Activated CD4-positive, alpha-beta T cell treated with anti-CD3 and anti-CD28 coated beads for 36 hours (primary cell): ENCODE measurements at regions not wholly inside any gene's neighbourhood (a gene's known extent, or its start where the extent isn't known, plus 50 kb on each side); places are given as distances from the start of the nearest gene placed in this dataset.
A peak's percentile ranks its signal among the peaks of the same experiment; 100 is the strongest.

Experiments used
- ATAC-seq: fragments of 200-7000 bp; cut with Tn5 transposase; one replicate; pipeline ENCODE4 v1.10.0; 2021; ENCODE audit warnings: mild to moderate bottlenecking, moderate library complexity
- CTCF ChIA-PET: fragments of 350-600 bp; sonication (Branson Sonifier 250); formaldehyde crosslinking; loops from one replicate; lab custom pipeline; 2021; ENCODE audit warnings: antibody characterized with exemption; lab: Charles Lee
- POLR2A ChIA-PET: fragments of 350-600 bp; sonication (Branson Sonifier 250); formaldehyde crosslinking; loops from one replicate; lab custom pipeline; 2021; ENCODE audit warnings: antibody characterized with exemption, inconsistent platforms; lab: Charles Lee
- DNase-seq: peaks from one replicate; pipeline ENCODE4 v3.0.0-alpha.2; 2020
- H3K27ac Mint-ChIP-seq: one replicate; pipeline ENCODE4 v1.8.0; 2021; ENCODE audit warnings: mixed read lengths
- H3K27me3 Mint-ChIP-seq: one replicate; pipeline ENCODE4 v1.8.0; 2021; ENCODE audit warnings: mixed read lengths
- H3K36me3 Mint-ChIP-seq: one replicate; pipeline ENCODE4 v1.8.0; 2021; ENCODE audit warnings: low read depth, mixed read lengths
- H3K4me1 Mint-ChIP-seq: one replicate; pipeline ENCODE4 v1.8.0; 2021; ENCODE audit warnings: mixed read lengths
- H3K4me3 Mint-ChIP-seq: one replicate; pipeline ENCODE4 v1.8.0; 2021; ENCODE audit warnings: mild to moderate bottlenecking, moderate library complexity, mixed read lengths
- H3K9me3 Mint-ChIP-seq: one replicate; pipeline ENCODE4 v1.8.0; 2021; ENCODE audit warnings: low read depth, mixed read lengths
- intact Hi-C, 2 experiments: fragments of 100-400 bp; cut with DNase I in 1 of 2; cut with micrococcal nuclease in 1 of 2; formaldehyde crosslinking; loops; one replicate each; pipeline versions ENCODE4 v1.14.2 to v1.15.1; 2022 to 2024; cut with DNase I, micrococcal nuclease

GRCh38 chr2:191476901-191477300 is 201.0 kb upstream of the NABP1 start:
- intact Hi-C loops = no loop called here
- no peak for ATAC-seq
- POLR2A ChIA-PET = no interaction called here
- DNase-seq = no peak
- Mint-ChIP-seq H3K27me3 (peaks cover 9% of the 10 kb centered on the region), H3K4me1 (no peaks in the 10 kb centered on the region), H3K9me3 (peaks cover 11% of the 10 kb centered on the region), H3K4me3 (no peak overlapping the region), H3K27ac (no peak overlapping the region), H3K36me3 (no peaks in the 10 kb centered on the region)
- CTCF ChIA-PET = no interaction called here

- no peak for ATAC-seq
- Mint-ChIP-seq H3K27ac (no peak overlapping the region), H3K4me3 (no peak overlapping the region), H3K36me3 (no peaks in the 10 kb centered on the region), H3K27me3 (peaks cover 13% of the 10 kb centered on the region), H3K9me3 (peaks cover 19% of the 10 kb centered on the region), H3K4me1 (no peaks in the 10 kb centered on the region)
- ChIA-PET CTCF (interaction anchor here (0.8 kb wide), 1 partner anchor 1283 kb away, joined by 4 read pairs; no protein-coding TSS in a partner anchor), POLR2A (no interaction called here)
- intact Hi-C loops = no loop called here
- DNase-seq = no peak
Measured at GRCh38 chr2:191478799-191479679, 198.9 kb upstream of the NABP1 start.

GRCh38 chr2:191479680-191480023 is 198.3 kb upstream of the NABP1 start:
- Mint-ChIP-seq H3K9me3 (peaks cover 19% of the 10 kb centered on the region), H3K27me3 (peaks cover 15% of the 10 kb centered on the region), H3K36me3 (no peaks in the 10 kb centered on the region), H3K4me1 (no peaks in the 10 kb centered on the region), H3K27ac (no peak overlapping the region), H3K4me3 (no peak overlapping the region)
- DNase-seq (no peak), ATAC-seq (no peak)
- intact Hi-C loops = no loop called here
- POLR2A ChIA-PET = no interaction called here
- CTCF ChIA-PET = interaction anchor here (0.8 kb wide), 1 partner anchor 1283 kb away, joined by 4 read pairs; no protein-coding TSS in a partner anchor

GRCh38 chr2:191481305-191482070 is 196.4 kb upstream of the NABP1 start:
- peaks cover 19% of the 10 kb centered on the region for H3K9me3 Mint-ChIP-seq
- peaks cover 15% of the 10 kb centered on the region for H3K27me3 Mint-ChIP-seq
- no peak overlapping the region for H3K4me3 Mint-ChIP-seq
- no peak overlapping the region for H3K27ac Mint-ChIP-seq
- intact Hi-C loops = no loop called here
- H3K4me1 Mint-ChIP-seq = no peaks in the 10 kb centered on the region
- no peaks in the 10 kb centered on the region for H3K36me3 Mint-ChIP-seq
- ChIA-PET CTCF (no interaction called here), POLR2A (no interaction called here)
- no peak for DNase-seq
- ATAC-seq = no peak

GRCh38 chr2:191483117-191483516 is 194.8 kb upstream of the NABP1 start:
- ChIA-PET CTCF (interaction anchor here (1.4 kb wide), 1 partner anchor 54 kb away, joined by 3 read pairs; no protein-coding TSS in a partner anchor), POLR2A (interaction anchor here (0.6 kb wide), 1 partner anchor 331 kb away, joined by 3 read pairs; no protein-coding TSS in a partner anchor)
- Mint-ChIP-seq H3K27me3 (peaks cover 15% of the 10 kb centered on the region), H3K27ac (no peak overlapping the region), H3K4me3 (no peak overlapping the region), H3K4me1 (peaks cover 2% of the 10 kb centered on the region), H3K9me3 (peaks cover 19% of the 10 kb centered on the region), H3K36me3 (no peaks in the 10 kb centered on the region)
- ATAC-seq (no peak), DNase-seq (no peak)
- intact Hi-C loops = no loop called here

- no peak overlapping the region for H3K4me3 Mint-ChIP-seq
- no peaks in the 10 kb centered on the region for H3K36me3 Mint-ChIP-seq
- peaks cover 7% of the 10 kb centered on the region for H3K27me3 Mint-ChIP-seq
- H3K27ac Mint-ChIP-seq = no peak overlapping the region
- intact Hi-C loops = no loop called here
- ChIA-PET POLR2A (no interaction called here), CTCF (interaction anchor here (0.7 to 0.9 kb wide), 6 partner anchors 10 to 582 kb away, joined by 3 to 4 read pairs (median 4); no protein-coding TSS in a partner anchor)
- peaks cover 10% of the 10 kb centered on the region for H3K9me3 Mint-ChIP-seq
- DNase-seq = peak; percentile 32
- ATAC-seq = peak; percentile 57
- peaks cover 2% of the 10 kb centered on the region for H3K4me1 Mint-ChIP-seq
Measured at GRCh38 chr2:191486584-191487320, 191.2 kb upstream of the NABP1 start.

- ChIA-PET POLR2A (no interaction called here), CTCF (interaction anchor here (0.5 to 1.2 kb wide), 3 partner anchors 11 to 704 kb away, joined by 3 to 4 read pairs (median 3); no protein-coding TSS in a partner anchor)
- H3K36me3 Mint-ChIP-seq = no peaks in the 10 kb centered on the region
- H3K9me3 Mint-ChIP-seq = peaks cover 7% of the 10 kb centered on the region
- intact Hi-C loops = no loop called here
- H3K4me3 Mint-ChIP-seq = no peak overlapping the region
- DNase-seq (no peak), ATAC-seq (no peak)
- peaks cover 2% of the 10 kb centered on the region for H3K4me1 Mint-ChIP-seq
- no peak overlapping the region for H3K27ac Mint-ChIP-seq
- H3K27me3 Mint-ChIP-seq = peaks cover 4% of the 10 kb centered on the region
Measured at GRCh38 chr2:191488135-191488534, 189.8 kb upstream of the NABP1 start.

- H3K27me3 Mint-ChIP-seq = peaks cover 6% of the 10 kb centered on the region
- CTCF ChIA-PET = interaction anchor here (0.6 to 1.2 kb wide), 3 partner anchors 30 to 325 kb away, joined by 3 to 4 read pairs (median 3); no protein-coding TSS in a partner anchor
Measured at GRCh38 chr2:191489177-191489576, 188.8 kb upstream of the NABP1 start.

GRCh38 chr2:191496838-191497237 is 181.1 kb upstream of the NABP1 start:
- no peaks in the 10 kb centered on the region for H3K9me3 Mint-ChIP-seq
- no peaks in the 10 kb centered on the region for H3K4me1 Mint-ChIP-seq
- POLR2A ChIA-PET = no interaction called here
- H3K4me3 Mint-ChIP-seq = no peak overlapping the region
- CTCF ChIA-PET = interaction anchor here (0.6 to 1.0 kb wide), 3 partner anchors 10 to 1317 kb away, joined by 3 to 4 read pairs (median 4); no protein-coding TSS in a partner anchor
- intact Hi-C loops = no loop called here
- no peaks in the 10 kb centered on the region for H3K36me3 Mint-ChIP-seq
- no peak overlapping the region for H3K27ac Mint-ChIP-seq
- peaks cover 4% of the 10 kb centered on the region for H3K27me3 Mint-ChIP-seq
- DNase-seq (no peak), ATAC-seq (no peak)

More at GRCh38 chr2:191489177-191489576, 188.8 kb upstream of the NABP1 start:
- H3K4me3 Mint-ChIP-seq = no peak overlapping the region
- POLR2A ChIA-PET = no interaction called here
- DNase-seq (no peak), ATAC-seq (no peak)
- intact Hi-C loops = no loop called here
- H3K36me3 Mint-ChIP-seq = no peaks in the 10 kb centered on the region
- H3K9me3 Mint-ChIP-seq = no peaks in the 10 kb centered on the region
- no peak overlapping the region for H3K27ac Mint-ChIP-seq
- H3K4me1 Mint-ChIP-seq = peaks cover 2% of the 10 kb centered on the region

- no peak overlapping the region for H3K27ac Mint-ChIP-seq
- DNase-seq (no peak), ATAC-seq (no peak)
- no peaks in the 10 kb centered on the region for H3K4me1 Mint-ChIP-seq
- H3K4me3 Mint-ChIP-seq = no peak overlapping the region
- peaks cover 6% of the 10 kb centered on the region for H3K27me3 Mint-ChIP-seq
- ChIA-PET CTCF (interaction anchor here (1.0 kb wide), 1 partner anchor 24 kb away, joined by 4 read pairs; no protein-coding TSS in a partner anchor), POLR2A (no interaction called here)
- intact Hi-C loops = no loop called here
- no peaks in the 10 kb centered on the region for H3K9me3 Mint-ChIP-seq
- no peaks in the 10 kb centered on the region for H3K36me3 Mint-ChIP-seq
Measured at GRCh38 chr2:191497822-191498221, 180.1 kb upstream of the NABP1 start.

GRCh38 chr2:191499050-191499449 is 178.9 kb upstream of the NABP1 start:
- intact Hi-C loops = no loop called here
- no peak overlapping the region for H3K27ac Mint-ChIP-seq

More at GRCh38 chr2:191499050-191499449, 178.9 kb upstream of the NABP1 start:
- POLR2A ChIA-PET = no interaction called here
- CTCF ChIA-PET = interaction anchor here (0.6 to 1.1 kb wide), 2 partner anchors 11 to 13 kb away, joined by 3 to 4 read pairs; no protein-coding TSS in a partner anchor
- no peaks in the 10 kb centered on the region for H3K36me3 Mint-ChIP-seq
- peaks cover 5% of the 10 kb centered on the region for H3K27me3 Mint-ChIP-seq
- H3K4me1 Mint-ChIP-seq = no peaks in the 10 kb centered on the region
- no peaks in the 10 kb centered on the region for H3K9me3 Mint-ChIP-seq
- no peak overlapping the region for H3K4me3 Mint-ChIP-seq
- no peak for ATAC-seq
- no peak for DNase-seq
